GM10248 (cell line): ENCODE measurements at regions not wholly inside any gene's neighbourhood (a gene's known extent, or its start where the extent isn't known, plus 50 kb on each side); places are given as distances from the start of the nearest gene placed in this dataset.

Source experiments
- CTCF ChIA-PET: fragments of 300-600 bp; sonication (Branson Sonifier 250); formaldehyde crosslinking; extraction: SDS; loops from one replicate; lab custom pipeline; 2021; ENCODE audit warnings: antibody characterized with exemption; lab: Yijun Ruan, JAX
- POLR2A ChIA-PET: fragments of 350-650 bp; sonication (Branson Sonifier 250); formaldehyde crosslinking; extraction: SDS; loops from one replicate; lab custom pipeline; 2020; ENCODE audit warnings: antibody characterized with exemption; lab: Yijun Ruan, JAX
- DNase-seq: peaks from one replicate; pipeline ENCODE4 v3.0.0; 2012; ENCODE audit errors: extremely low spot score
- CTCF ChIP-seq: IDR thresholded peaks from 2 replicates; pipeline ENCODE4 v1.5.1; 2012; ENCODE audit warnings: mild to moderate bottlenecking, low read depth; ENCODE audit errors: extremely low read depth, missing control alignments, control extremely low read depth

DNA sequence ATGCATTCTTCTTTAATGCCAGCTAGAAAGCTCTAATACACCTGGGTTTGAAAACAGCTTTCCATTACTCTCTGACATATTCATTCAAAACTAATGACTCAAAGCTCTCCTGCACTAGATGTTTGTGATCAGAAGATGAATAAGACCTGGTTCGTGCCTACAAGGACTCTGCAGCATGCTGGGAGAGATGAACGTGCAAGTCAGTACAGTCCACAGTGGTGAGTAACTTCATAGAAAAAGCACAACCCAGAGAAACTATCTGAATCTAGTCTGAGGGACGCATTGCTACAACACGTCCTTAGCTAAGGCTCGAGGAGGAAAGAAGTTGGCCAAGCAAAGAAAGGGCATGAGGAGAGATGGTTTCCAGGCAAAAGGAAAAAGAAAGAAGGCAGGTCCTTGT, 234.3 kb downstream of the OSR1 start:
- CTCF ChIA-PET, result interaction anchor here (1.4 kb wide), 1 partner anchor 15 kb away, joined by 3 read pairs; no protein-coding TSS in a partner anchor
- POLR2A ChIA-PET, result no interaction called here
- DNase-seq, result no peak
- no peak for TF ChIP-seq CTCF

DNA sequence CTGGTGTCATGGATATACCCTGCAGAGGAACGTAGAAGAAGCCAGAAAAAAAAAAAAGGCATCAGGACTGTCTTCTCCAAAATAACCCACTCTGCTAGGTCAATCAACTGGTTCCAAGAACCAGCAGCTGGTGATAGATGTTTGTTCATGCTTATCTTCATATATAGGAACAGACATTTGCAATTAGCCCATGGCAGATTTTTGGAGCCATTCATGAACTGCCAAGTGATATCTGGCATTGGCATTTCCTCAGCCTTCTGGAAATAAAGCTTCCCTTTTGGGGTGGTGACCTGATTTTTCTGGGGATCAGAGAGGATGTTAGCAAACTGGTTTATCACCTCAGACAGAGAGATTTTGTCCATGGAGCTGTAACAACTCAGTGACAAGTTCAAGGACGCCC, 234.9 kb downstream of the OSR1 start:
- CTCF ChIA-PET, result interaction anchor here (1.2 to 1.4 kb wide), 2 partner anchors 9 to 15 kb away, joined by 3 to 5 read pairs; no protein-coding TSS in a partner anchor
- no peak for TF ChIP-seq CTCF
- POLR2A ChIA-PET, result no interaction called here
- DNase-seq, result no peak

DNA sequence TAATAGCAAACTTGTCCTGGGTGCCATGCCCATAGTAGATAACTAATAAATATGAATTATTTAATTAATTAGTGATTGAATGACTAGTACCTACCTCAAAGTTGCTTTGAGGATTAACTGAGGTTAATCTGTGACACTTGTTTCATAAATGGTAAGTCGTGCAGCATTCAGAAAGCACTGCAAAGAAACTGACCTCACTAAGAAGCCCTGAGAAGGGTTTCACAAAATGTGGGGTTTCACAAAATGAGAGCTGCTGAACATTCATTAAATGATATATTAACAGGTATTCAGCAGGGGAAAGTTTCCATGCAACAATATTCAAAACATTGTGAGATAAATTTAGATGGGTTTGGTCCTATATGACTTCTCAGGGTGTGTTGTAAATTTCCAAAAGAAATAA, 236.2 kb downstream of the OSR1 start:
- CTCF ChIA-PET, result interaction anchor here (1.1 kb wide), 1 partner anchor 16 kb away, joined by 3 read pairs; no protein-coding TSS in a partner anchor
- TF ChIP-seq CTCF, result no peak
- POLR2A ChIA-PET, result no interaction called here
- DNase-seq, result no peak

- no peak for DNase-seq
- ChIA-PET POLR2A (no interaction called here), CTCF (interaction anchor here (1.1 kb wide), 2 partner anchors 12 to 17 kb away, joined by 3 read pairs; no protein-coding TSS in a partner anchor)
- TF ChIP-seq CTCF, result no peak
Observed at GRCh38 chr2:19120941-19121750, 237.3 kb downstream of the OSR1 start.

DNA sequence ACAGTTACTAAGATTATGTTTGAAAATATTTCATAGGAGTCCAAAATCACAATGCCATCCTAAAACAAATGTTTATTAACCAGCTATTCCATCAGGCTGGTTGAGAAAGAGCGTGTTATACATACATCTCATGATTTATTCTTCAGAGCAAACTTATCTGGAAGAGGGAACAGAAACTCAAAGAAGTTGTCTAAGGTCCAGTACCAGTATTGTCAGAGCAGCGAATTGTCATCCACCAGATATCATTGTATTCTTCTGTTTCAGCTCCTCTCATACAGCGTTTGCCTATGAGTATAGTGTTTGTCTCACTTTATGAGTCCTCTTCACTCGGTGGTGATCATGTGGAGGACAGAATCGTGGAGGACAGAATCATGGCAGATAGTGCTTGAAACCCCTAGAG, 238.2 kb downstream of the OSR1 start:
- CTCF ChIA-PET, result interaction anchor here (1.3 to 1.4 kb wide), 2 partner anchors 13 to 18 kb away, joined by 4 read pairs; no protein-coding TSS in a partner anchor
- no peak for DNase-seq
- no peak for TF ChIP-seq CTCF
- POLR2A ChIA-PET, result no interaction called here

DNA sequence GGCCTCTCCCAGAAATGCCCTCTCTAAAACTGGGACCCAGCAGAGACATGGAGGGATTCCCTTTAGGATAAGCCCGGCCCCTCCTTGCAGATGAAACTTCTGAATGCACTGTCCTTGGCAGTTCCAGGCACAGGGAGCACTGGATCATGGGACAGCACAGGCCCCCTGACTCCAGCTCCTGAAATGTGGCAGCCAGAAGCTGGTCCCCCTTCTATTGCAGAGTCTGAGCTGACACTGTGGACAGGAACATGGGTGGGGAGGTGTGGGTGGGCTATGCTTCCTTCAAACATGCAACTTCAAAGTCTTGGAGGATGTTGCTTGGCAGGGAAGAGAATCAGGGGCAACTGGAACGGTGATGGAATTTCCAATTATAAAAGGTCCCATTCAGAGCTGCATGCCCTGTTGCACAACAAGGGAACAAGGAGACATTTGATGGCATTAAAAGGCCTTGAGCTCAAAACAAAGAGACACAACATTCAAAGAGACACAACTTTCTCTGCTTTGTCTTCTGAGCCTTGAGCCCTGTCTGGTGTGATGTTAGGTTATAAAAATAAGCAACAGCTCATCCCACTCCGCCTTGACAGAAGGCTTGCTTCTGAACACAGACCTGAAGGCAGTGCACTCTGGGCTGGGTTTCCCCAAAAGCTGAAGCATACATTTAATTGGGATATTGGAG, 239.0 kb downstream of the OSR1 start:
- TF ChIP-seq CTCF, result no peak
- ChIA-PET POLR2A (no interaction called here), CTCF (interaction anchor here (1.3 to 1.4 kb wide), 2 partner anchors 12 to 19 kb away, joined by 4 read pairs; no protein-coding TSS in a partner anchor)

More for the DNA sequence above, 239.0 kb downstream of the OSR1 start:
- DNase-seq, result no peak
